Ovary (tissue), 3 donors: ENCODE measurements at regions not wholly inside any gene's neighbourhood (a gene's known extent, or its start where the extent isn't known, plus 50 kb on each side); places are given as distances from the start of the nearest gene placed in this dataset.

ENCODE experiments used
- POLR2A ChIP-seq: fragments of 450-650 bp; IDR thresholded peaks from one replicate; pipeline ENCODE4 v1.6.1; 2017; ENCODE audit warnings: antibody characterized with exemption, mild to moderate bottlenecking, moderate library complexity
- TF ChIP-seq, protein P1 (sequence below), 3 donors: fragments of 450-650 bp in 2 of 3; fragments of 200-600 bp in 1 of 3; IDR thresholded peaks; one replicate each; pipeline versions ENCODE4 v1.5.1 to v1.8.0; 2016 to 2022; ENCODE audit warnings: antibody characterized with exemption in 3 of 3, mild to moderate bottlenecking in 1 of 3
- donor health status: DM: no; HTN: no; CAD: no.

DNA sequence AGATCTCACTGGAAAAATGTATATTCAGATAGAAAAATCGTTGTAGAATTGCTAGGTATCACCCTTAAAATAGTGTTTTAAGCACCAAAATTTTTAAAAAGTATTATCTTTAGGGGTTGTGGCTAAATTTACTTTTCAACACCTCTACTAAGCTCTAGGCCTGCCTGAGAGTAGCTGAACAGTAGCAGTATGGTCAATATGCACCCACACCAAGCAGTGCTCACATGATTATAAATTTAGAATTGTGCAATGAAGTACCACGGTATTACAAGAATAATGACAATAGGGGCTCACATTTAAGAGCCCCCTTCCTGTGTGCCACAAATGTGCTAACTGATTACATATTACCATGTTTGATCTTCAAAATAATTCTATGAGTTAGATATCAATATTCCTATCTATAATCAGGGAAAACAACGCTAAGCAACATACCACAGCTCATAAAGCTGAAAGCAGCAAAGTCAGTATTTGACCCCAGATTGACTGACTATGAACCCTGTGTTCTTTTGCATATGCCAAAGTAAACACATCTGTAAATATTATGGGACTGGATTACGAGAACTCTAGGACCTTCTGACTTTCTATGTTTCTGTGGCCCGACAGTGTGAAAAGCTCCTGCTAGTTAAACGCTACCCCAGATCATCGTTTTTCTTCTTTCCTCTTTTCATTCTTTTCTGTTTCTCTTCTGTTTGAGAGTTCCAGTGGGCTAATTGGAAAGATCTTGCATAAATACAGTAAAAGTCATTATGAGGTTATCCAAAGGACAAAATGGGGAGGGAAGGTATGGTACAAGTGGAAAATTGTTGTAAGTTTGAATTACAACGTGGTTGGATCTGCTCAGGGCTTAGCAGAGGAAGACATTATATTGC, 201.1 kb upstream of the C1orf87 start:
- TF ChIP-seq, protein P1, sequence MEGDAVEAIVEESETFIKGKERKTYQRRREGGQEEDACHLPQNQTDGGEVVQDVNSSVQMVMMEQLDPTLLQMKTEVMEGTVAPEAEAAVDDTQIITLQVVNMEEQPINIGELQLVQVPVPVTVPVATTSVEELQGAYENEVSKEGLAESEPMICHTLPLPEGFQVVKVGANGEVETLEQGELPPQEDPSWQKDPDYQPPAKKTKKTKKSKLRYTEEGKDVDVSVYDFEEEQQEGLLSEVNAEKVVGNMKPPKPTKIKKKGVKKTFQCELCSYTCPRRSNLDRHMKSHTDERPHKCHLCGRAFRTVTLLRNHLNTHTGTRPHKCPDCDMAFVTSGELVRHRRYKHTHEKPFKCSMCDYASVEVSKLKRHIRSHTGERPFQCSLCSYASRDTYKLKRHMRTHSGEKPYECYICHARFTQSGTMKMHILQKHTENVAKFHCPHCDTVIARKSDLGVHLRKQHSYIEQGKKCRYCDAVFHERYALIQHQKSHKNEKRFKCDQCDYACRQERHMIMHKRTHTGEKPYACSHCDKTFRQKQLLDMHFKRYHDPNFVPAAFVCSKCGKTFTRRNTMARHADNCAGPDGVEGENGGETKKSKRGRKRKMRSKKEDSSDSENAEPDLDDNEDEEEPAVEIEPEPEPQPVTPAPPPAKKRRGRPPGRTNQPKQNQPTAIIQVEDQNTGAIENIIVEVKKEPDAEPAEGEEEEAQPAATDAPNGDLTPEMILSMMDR (IDR thresholded peaks at IDR 0.05) = no peak
- TF ChIP-seq POLR2A = no peak
